H1 (cell line): ENCODE measurements at regions not wholly inside any gene's neighbourhood (a gene's known extent, or its start where the extent isn't known, plus 50 kb on each side); places are given as distances from the start of the nearest gene placed in this dataset.

Experiments used
- CTCF ChIA-PET: fragments of 300-600 bp; sonication (Branson Sonifier 250); formaldehyde crosslinking; loops from one replicate; lab custom pipeline; 2021; ENCODE audit not compliant: partially characterized antibody; lab: Charles Lee
- POLR2A ChIA-PET: fragments of 300-600 bp; sonication (Branson Sonifier 250); formaldehyde crosslinking; loops from one replicate; lab custom pipeline; 2021; ENCODE audit warnings: inconsistent platforms; ENCODE audit not compliant: partially characterized antibody; lab: Charles Lee
- DNase-seq, 2 experiments: peaks; one replicate each; pipeline versions ENCODE4 v3.0.0 to v3.0.0-alpha.2; 2010 to 2022; ENCODE audit warnings: low spot score in 2 of 2, low read depth in 1 of 2, mixed read lengths in 1 of 2
- FAIRE-seq: peaks from 2 replicates; lab custom pipeline; 2011; peaks lifted over from hg19 to GRCh38; lab: Jason Lieb, UNC
- H2AFZ ChIP-seq: 2 replicates; pipeline ENCODE4 v1.8.1; 2012; ENCODE audit warnings: low read length, inconsistent platforms
- H2AK5ac ChIP-seq: 2 replicates; pipeline ENCODE4 v1.6.1; 2013; ENCODE audit warnings: low read depth, low read length
- H2BK120ac ChIP-seq: replicated peaks from 2 replicates; pipeline ENCODE3; 2013; ENCODE audit warnings: low read depth, low read length, inconsistent platforms
- H2BK12ac ChIP-seq: 2 replicates; pipeline ENCODE4 v1.6.1; 2013; ENCODE audit warnings: low read depth, low read length
- H2BK15ac ChIP-seq: 2 replicates; pipeline ENCODE4 v1.6.1; 2013; ENCODE audit warnings: low read length
- H2BK20ac ChIP-seq: 2 replicates; pipeline ENCODE4 v1.6.1; 2013; ENCODE audit warnings: low read length
- H2BK5ac ChIP-seq: 2 replicates; pipeline ENCODE4 v1.6.1; 2013; ENCODE audit warnings: low read depth, low read length
- H3K14ac ChIP-seq: 2 replicates; pipeline ENCODE4 v1.6.1; 2013; ENCODE audit warnings: inconsistent platforms; ENCODE audit not compliant: insufficient read length
- H3K18ac ChIP-seq: 2 replicates; pipeline ENCODE4 v1.6.1; 2013; ENCODE audit warnings: low read length; ENCODE audit errors: extremely low read depth
- H3K23ac ChIP-seq: 2 replicates; pipeline ENCODE4 v1.6.1; 2013; ENCODE audit warnings: inconsistent platforms; ENCODE audit not compliant: insufficient read length
- H3K23me2 ChIP-seq: 2 replicates; pipeline ENCODE4 v1.6.1; 2013; ENCODE audit warnings: low read depth, low read length
- H3K27ac ChIP-seq: 2 replicates; pipeline ENCODE4 v1.6.1; 2011; ENCODE audit warnings: low read depth, low read length, inconsistent platforms
- H3K27me3 ChIP-seq, 4 experiments: replicated peaks in 1 of 4; 1 replicate in 1 of 4; 2 replicates in 3 of 4; pipeline versions ENCODE4 v1.6.1 to v1.8.1; 2011 to 2013; ENCODE audit warnings: low read length in 3 of 4, mild to moderate bottlenecking in 3 of 4, inconsistent platforms in 2 of 4, mixed read lengths in 2 of 4, moderate library complexity in 1 of 4; ENCODE audit not compliant: control insufficient read depth in 3 of 4, insufficient read depth in 3 of 4; ENCODE audit errors: extremely low read depth in 1 of 4
- H3K36me3 ChIP-seq, 4 experiments: 2 replicates each; pipeline versions ENCODE4 v1.6.1 to v1.8.1; 2011 to 2013; ENCODE audit warnings: mild to moderate bottlenecking in 4 of 4, low read length in 3 of 4, moderate library complexity in 2 of 4, control low read depth in 1 of 4, inconsistent platforms in 1 of 4; ENCODE audit not compliant: insufficient read depth in 4 of 4, control insufficient read depth in 2 of 4
- H3K4ac ChIP-seq: replicated peaks from 2 replicates; pipeline ENCODE3; 2013; ENCODE audit warnings: low read length, low read depth, mixed read lengths, inconsistent platforms; ENCODE audit not compliant: insufficient read length
- H3K4me1 ChIP-seq, 4 experiments: replicated peaks in 1 of 4; 1 replicate in 1 of 4; 2 replicates in 3 of 4; pipeline versions ENCODE4 v1.6.1 to v1.8.1; 2011 to 2013; ENCODE audit warnings: low read length in 3 of 4, inconsistent platforms in 2 of 4, mixed read lengths in 1 of 4; ENCODE audit not compliant: insufficient read depth in 4 of 4, control insufficient read depth in 3 of 4
- H3K4me2 ChIP-seq, 2 experiments: 2 replicates each; pipeline versions ENCODE4 v1.6.1 to v1.8.1; 2011 to 2013; ENCODE audit warnings: low read depth in 2 of 2, low read length in 2 of 2, control low read depth in 1 of 2, inconsistent platforms in 1 of 2, mild to moderate bottlenecking in 1 of 2; ENCODE audit not compliant: insufficient read depth in 1 of 2
- H3K4me3 ChIP-seq, 4 experiments: fragments of 200-600, 300-600 bp in 1 of 4; sonication (generic), shearing (Covaris generic), sonication (Bioruptor Twin) in 1 of 4; 2 replicates each; pipeline versions ENCODE4 v1.5.1 to v1.8.1; 2011 to 2016; ENCODE audit warnings: low read length in 4 of 4, low read depth in 3 of 4, control low read depth in 2 of 4, inconsistent platforms in 2 of 4, mild to moderate bottlenecking in 2 of 4, mixed read lengths in 1 of 4, moderate library complexity in 1 of 4; ENCODE audit not compliant: insufficient read depth in 2 of 4; ENCODE audit errors: extremely low read depth in 1 of 4
- H3K56ac ChIP-seq: replicated peaks from 2 replicates; pipeline ENCODE3; 2013; ENCODE audit warnings: low read depth, mild to moderate bottlenecking, mixed read lengths, low read length, inconsistent platforms; ENCODE audit not compliant: insufficient read length
- H3K79me1 ChIP-seq: 2 replicates; pipeline ENCODE4 v1.6.1; 2013; ENCODE audit warnings: low read depth, low read length, control low read depth
- H3K79me2 ChIP-seq, 2 experiments: 2 replicates each; pipeline versions ENCODE4 v1.6.1 to v1.8.1; 2012 to 2013; ENCODE audit warnings: low read length in 2 of 2, mild to moderate bottlenecking in 2 of 2, inconsistent platforms in 1 of 2; ENCODE audit not compliant: insufficient read depth in 2 of 2, control insufficient read depth in 1 of 2
- H3K9ac ChIP-seq, 4 experiments: replicated peaks in 1 of 4; 1 replicate in 1 of 4; 2 replicates in 3 of 4; pipeline versions ENCODE4 v1.6.1 to v1.8.1; 2011 to 2013; ENCODE audit warnings: low read depth in 3 of 4, low read length in 3 of 4, control low read depth in 2 of 4, mild to moderate bottlenecking in 2 of 4, moderate library complexity in 2 of 4, inconsistent platforms in 1 of 4; ENCODE audit errors: extremely low read depth in 1 of 4
- H3K9me3 ChIP-seq, 2 experiments: 2 replicates each; pipeline versions ENCODE4 v1.6.1 to v1.8.1; 2012 to 2013; ENCODE audit warnings: mild to moderate bottlenecking in 2 of 2, moderate library complexity in 2 of 2, control low read depth in 1 of 2, inconsistent platforms in 1 of 2, low read depth in 1 of 2, low read length in 1 of 2, mixed read lengths in 1 of 2; ENCODE audit not compliant: insufficient read depth in 2 of 2
- H4K20me1 ChIP-seq, 2 experiments: replicated peaks in 1 of 2; 2 replicates each; pipeline versions ENCODE3 to v1.8.1; 2011 to 2013; ENCODE audit warnings: inconsistent platforms in 2 of 2, low read length in 2 of 2, mild to moderate bottlenecking in 1 of 2; ENCODE audit not compliant: insufficient read depth in 2 of 2, control insufficient read depth in 1 of 2
- H4K5ac ChIP-seq: 2 replicates; pipeline ENCODE4 v1.6.1; 2013; ENCODE audit warnings: low read length, low read depth, mixed read lengths, inconsistent platforms; ENCODE audit not compliant: insufficient read length
- H4K8ac ChIP-seq: 2 replicates; pipeline ENCODE4 v1.8.0; 2013; ENCODE audit warnings: mild to moderate bottlenecking, moderate library complexity, low read length, inconsistent platforms; ENCODE audit not compliant: insufficient read depth; ENCODE audit errors: extremely low read depth
- H4K91ac ChIP-seq: replicated peaks from 2 replicates; pipeline ENCODE3; 2013; ENCODE audit warnings: low read length, mixed read lengths, inconsistent platforms; ENCODE audit not compliant: insufficient read length
- CEBPB ChIP-seq: IDR thresholded peaks from 2 replicates; pipeline ENCODE4 v1.6.1; 2012; ENCODE audit warnings: low read depth, low read length
- EZH2 ChIP-seq: fragments of 200-600 bp; sonication (generic); IDR thresholded peaks from 2 replicates; pipeline ENCODE4 v1.7.1; 2012; ENCODE audit warnings: low read depth, mild to moderate bottlenecking, moderate library complexity, low read length, inconsistent platforms; ENCODE audit not compliant: severe bottlenecking
- GTF2F1 ChIP-seq: IDR thresholded peaks from 2 replicates; pipeline ENCODE4 v1.6.1; 2012; ENCODE audit warnings: low read depth, low read length, improper control_type of control experiment, borderline replicate concordance
- HDAC2 ChIP-seq, 2 experiments: fragments of 300-600 bp in 1 of 2; sonication (generic) in 1 of 2; IDR thresholded peaks; 2 replicates each; pipeline ENCODE4 v1.6.1; 2011 to 2012; ENCODE audit warnings: low read depth in 2 of 2, low read length in 2 of 2, mild to moderate bottlenecking in 2 of 2, moderate library complexity in 2 of 2, borderline replicate concordance in 1 of 2, inconsistent platforms in 1 of 2
- JUND ChIP-seq: IDR thresholded peaks from 2 replicates; pipeline ENCODE4 v1.6.1; 2011; ENCODE audit warnings: mild to moderate bottlenecking, improper control_type of control experiment, low read length
- MAFK ChIP-seq: IDR thresholded peaks from 2 replicates; pipeline ENCODE4 v1.6.1; 2012; ENCODE audit warnings: low read depth, mild to moderate bottlenecking, improper control_type of control experiment, low read length
- NANOG ChIP-seq: IDR thresholded peaks from 2 replicates; pipeline ENCODE4 v1.6.1; 2011; ENCODE audit warnings: low read length, low read depth, mild to moderate bottlenecking, inconsistent platforms; ENCODE audit not compliant: insufficient read depth, poor library complexity, severe bottlenecking
- RAD21 ChIP-seq, 2 experiments: IDR thresholded peaks in 1 of 2; conservative IDR thresholded peaks in 1 of 2; 2 replicates each; pipeline ENCODE4 v1.6.1; 2011; ENCODE audit warnings: low read depth in 2 of 2, low read length in 2 of 2, improper control_type of control experiment in 1 of 2, inconsistent platforms in 1 of 2, mild to moderate bottlenecking in 1 of 2, moderate library complexity in 1 of 2
- SIN3A ChIP-seq, 2 experiments: IDR thresholded peaks in 1 of 2; conservative IDR thresholded peaks in 1 of 2; 2 replicates each; pipeline ENCODE4 v1.6.1; 2011 to 2012; ENCODE audit warnings: low read length in 2 of 2, improper control_type of control experiment in 1 of 2, low read depth in 1 of 2, mild to moderate bottlenecking in 1 of 2
- SIRT6 ChIP-seq: IDR thresholded peaks from one replicate; pipeline ENCODE4 v1.7.1; 2012; ENCODE audit warnings: low read length, inconsistent platforms
- SP1 ChIP-seq: IDR thresholded peaks from 2 replicates; pipeline ENCODE4 v1.6.1; 2011; ENCODE audit warnings: low read depth, low read length
- SRF ChIP-seq: IDR thresholded peaks from 2 replicates; pipeline ENCODE4 v1.6.1; 2011; ENCODE audit warnings: mild to moderate bottlenecking, low read depth, low read length, moderate library complexity
- TBP ChIP-seq: IDR thresholded peaks from 2 replicates; pipeline ENCODE4 v1.6.1; 2011; ENCODE audit warnings: low read depth, low read length, improper control_type of control experiment
- ZNF274 ChIP-seq: IDR thresholded peaks from 2 replicates; pipeline ENCODE4 v1.7.0; 2012; ENCODE audit warnings: low read length, borderline replicate concordance; ENCODE audit errors: extremely low read depth
- WGBS, 2 experiments: shearing (Covaris generic) in 1 of 2; methylation state at CpG; one replicate each; pipeline versions ENCODE4 v1.1.6 to v1.1.7; 2013 to 2015; ENCODE audit warnings: low lambda C conversion rate in 2 of 2, mixed read lengths in 2 of 2, inconsistent platforms in 1 of 2, low coverage in 1 of 2, missing lambda C conversion rate in 1 of 2; ENCODE audit not compliant: insufficient replicate concordance in 2 of 2, insufficient coverage in 1 of 2, insufficient read length in 1 of 2; ENCODE audit errors: extremely low coverage in 1 of 2, missing lambda C conversion rate in 1 of 2; 5-methylcytosine and 5-hydroxymethylcytosine counted together

- Histone ChIP-seq H3K36me3 (no peaks in the 10 kb centered on the region; a peak in 1 of 8 replicates), H4K91ac (no peak overlapping the region), H2AK5ac (no peak overlapping the region), H2BK15ac (no peak overlapping the region), H3K4me2 (no peak overlapping the region), H4K8ac (no peak overlapping the region), H3K23me2 (no peaks in the 10 kb centered on the region), H3K4me1 (no peaks in the 10 kb centered on the region), H3K18ac (no peak overlapping the region), H3K27me3 (no peaks in the 10 kb centered on the region), H3K4me3 (no peak overlapping the region), H3K9me3 (peaks cover 3 to 5% of the 10 kb centered on the region in 2 experiments; a peak in 1 of 4 replicates), H4K5ac (no peak overlapping the region), H2BK120ac (no peak overlapping the region), H2BK12ac (no peak overlapping the region), H2BK20ac (no peak overlapping the region), H4K20me1 (no peaks in the 10 kb centered on the region), H3K56ac (no peak overlapping the region), H3K9ac (no peak overlapping the region), H3K79me1 (no peaks in the 10 kb centered on the region), H2BK5ac (no peak overlapping the region), H3K4ac (no peak overlapping the region), H3K27ac (no peak overlapping the region), H3K23ac (no peak overlapping the region), H2AFZ (no peak overlapping the region), H3K79me2 (no peaks in the 10 kb centered on the region), H3K14ac (no peak overlapping the region)
- DNase-seq: no peak
- WGBS, 2 experiments: 84% methylated on average over 2 of the region's 2 CpGs; no CpG with 5 or more reads in 1 of the 2 experiments
- TF ChIP-seq ZNF274 (no peak), TBP (no peak), RAD21 (IDR thresholded peaks at IDR 0.05 in 1 of 2, conservative IDR thresholded peaks at IDR 0.05 in 1 of 2; ENCODE audit: low read depth in 2 of 2, low read length in 2 of 2) (no peak), SIRT6 (no peak), EZH2 (no peak), HDAC2 (IDR thresholded peaks at IDR 0.05; ENCODE audit: borderline replicate concordance in 1 of 2, low read depth in 2 of 2, low read length in 2 of 2) (no peak), CEBPB (no peak), SRF (no peak), MAFK (no peak), GTF2F1 (no peak), SIN3A (conservative IDR thresholded peaks at IDR 0.05 in 1 of 2, IDR thresholded peaks at IDR 0.05 in 1 of 2; ENCODE audit: low read depth in 1 of 2, low read length in 2 of 2) (no peak), JUND (no peak), NANOG (no peak), SP1 (no peak)
- ChIA-PET POLR2A (no interaction called here), CTCF (interaction anchor here (0.6 to 1.4 kb wide), 3 partner anchors 9 to 11 kb away, joined by 3 to 5 read pairs (median 3); no protein-coding TSS in a partner anchor)
- FAIRE-seq: no peak
Measured at GRCh38 chr3:86711634-86712033, 279.3 kb downstream of the VGLL3 start.
